ENCODE measurements at regions not wholly inside any gene's neighbourhood (a gene's known extent, or its start where the extent isn't known, plus 50 kb on each side); places are given as distances from the start of the nearest gene placed in this dataset.
"Not testable (repeated sequence)": the region's sequence is repeated elsewhere in the genome, so short reads cannot be mapped to it uniquely, and the experiment has no call there.

DNA sequence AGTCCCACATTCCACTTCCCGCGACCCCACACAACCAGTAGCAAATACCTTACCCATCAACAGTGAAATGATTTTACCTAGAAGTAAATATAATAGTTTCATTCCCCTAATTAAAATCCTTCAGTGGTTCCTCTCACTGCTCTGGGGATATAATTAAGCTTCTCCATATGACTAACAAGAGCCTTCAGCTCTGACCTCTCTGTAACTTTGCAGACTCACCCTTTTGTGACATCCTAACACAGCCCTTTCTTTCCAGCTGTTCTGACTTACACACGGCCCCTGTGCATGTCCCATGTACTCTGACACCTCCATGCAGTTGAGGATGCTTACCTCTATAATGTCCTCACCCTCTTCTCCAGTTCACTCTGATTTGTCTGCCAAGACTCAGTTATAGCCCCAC, 137.3 kb upstream of the SPAG17 start:
- no peak for DNase-seq (ENCODE audit: insufficient read length, low spot score)
- FAIRE-seq = no peak
- TF ChIP-seq POLR2A (IDR thresholded peaks at IDR 0.05; ENCODE audit: low read depth, low read length) = no peak

DNA sequence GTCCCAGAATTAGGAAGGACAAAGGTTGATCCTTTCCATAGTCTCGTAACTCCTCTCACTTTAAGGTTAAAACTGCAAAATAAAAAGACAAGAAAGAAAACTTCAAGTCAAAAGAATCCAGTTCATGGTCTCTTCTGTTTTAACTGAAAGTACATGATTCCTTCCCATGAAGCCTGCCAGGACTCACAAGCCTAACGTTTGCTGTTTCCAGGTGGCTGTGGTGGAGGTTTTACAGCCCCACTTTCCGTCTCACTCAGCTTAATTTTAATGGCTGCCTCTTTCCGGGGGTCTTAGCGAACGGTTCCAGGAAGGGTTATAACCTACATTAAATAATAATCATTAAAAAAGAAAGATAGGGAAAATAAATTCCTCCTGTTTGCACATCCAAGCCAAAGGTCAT, 136.8 kb upstream of the SPAG17 start:
- no peak for FAIRE-seq
- DNase-seq (ENCODE audit: insufficient read length, low spot score) = no peak
- no peak for TF ChIP-seq POLR2A (IDR thresholded peaks at IDR 0.05; ENCODE audit: low read depth, low read length)

DNA sequence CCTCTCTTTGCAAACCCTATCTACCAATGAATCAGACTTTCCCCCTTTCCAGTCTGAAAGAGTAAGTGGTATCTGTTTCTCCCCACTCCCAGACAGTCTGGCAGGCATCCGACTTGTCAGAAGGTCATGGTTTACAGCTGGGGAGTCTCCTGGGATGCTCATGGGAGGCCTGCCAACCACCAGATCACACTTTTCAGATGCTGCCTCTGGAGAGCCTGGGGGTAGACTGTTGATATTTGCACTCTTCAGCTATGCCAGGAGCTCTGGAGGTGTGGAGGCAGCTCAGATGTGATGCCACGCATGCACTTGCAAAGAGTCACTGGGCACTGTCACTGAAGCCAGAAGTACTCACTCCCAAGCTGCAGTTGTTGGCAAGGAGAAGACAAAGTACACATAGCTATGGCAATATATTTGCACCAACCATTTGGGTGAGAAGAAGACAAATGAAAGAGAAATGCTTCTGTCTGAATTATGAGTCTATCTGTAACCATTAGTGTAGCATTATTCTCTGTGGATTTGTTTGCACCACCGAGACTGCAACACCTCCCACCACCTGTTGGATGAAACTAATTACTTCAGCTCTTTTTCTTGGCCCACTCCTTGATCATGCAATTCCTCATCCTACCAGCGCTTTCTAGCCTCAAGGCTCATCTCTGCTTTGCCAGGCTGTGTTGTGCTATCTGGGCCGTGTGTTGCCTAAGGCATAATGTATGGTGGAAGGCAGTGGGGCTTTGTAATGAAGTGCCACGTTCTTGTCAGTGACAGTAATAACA, 133.0 kb upstream of the SPAG17 start:
- no peak for DNase-seq (ENCODE audit: insufficient read length, low spot score)
- TF ChIP-seq POLR2A (IDR thresholded peaks at IDR 0.05; ENCODE audit: low read depth, low read length) = no peak
- FAIRE-seq = no peak

DNA sequence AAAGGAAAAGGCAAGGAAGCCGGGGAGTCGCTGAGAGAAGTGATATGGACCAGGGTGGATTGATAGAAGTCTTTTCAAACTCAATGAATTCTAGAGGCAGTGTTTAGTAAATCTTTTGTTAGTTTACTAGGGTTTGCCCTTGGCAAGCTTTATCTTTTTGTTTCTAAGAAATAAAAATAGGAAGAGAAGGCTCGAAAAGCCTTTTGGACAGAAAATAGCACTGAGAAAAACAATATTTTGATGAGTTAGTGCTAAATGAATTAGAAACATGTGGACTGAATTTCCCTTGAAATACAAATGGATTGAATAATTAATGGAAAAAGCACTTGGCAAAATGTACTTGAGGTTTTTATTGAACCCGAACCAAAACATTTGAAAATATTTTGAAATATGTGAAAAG, 121.8 kb upstream of the SPAG17 start:
- TF ChIP-seq POLR2A (IDR thresholded peaks at IDR 0.05; ENCODE audit: low read depth, low read length) = no peak
- FAIRE-seq (no peak), DNase-seq (ENCODE audit: insufficient read length, low spot score) (no peak)

DNA sequence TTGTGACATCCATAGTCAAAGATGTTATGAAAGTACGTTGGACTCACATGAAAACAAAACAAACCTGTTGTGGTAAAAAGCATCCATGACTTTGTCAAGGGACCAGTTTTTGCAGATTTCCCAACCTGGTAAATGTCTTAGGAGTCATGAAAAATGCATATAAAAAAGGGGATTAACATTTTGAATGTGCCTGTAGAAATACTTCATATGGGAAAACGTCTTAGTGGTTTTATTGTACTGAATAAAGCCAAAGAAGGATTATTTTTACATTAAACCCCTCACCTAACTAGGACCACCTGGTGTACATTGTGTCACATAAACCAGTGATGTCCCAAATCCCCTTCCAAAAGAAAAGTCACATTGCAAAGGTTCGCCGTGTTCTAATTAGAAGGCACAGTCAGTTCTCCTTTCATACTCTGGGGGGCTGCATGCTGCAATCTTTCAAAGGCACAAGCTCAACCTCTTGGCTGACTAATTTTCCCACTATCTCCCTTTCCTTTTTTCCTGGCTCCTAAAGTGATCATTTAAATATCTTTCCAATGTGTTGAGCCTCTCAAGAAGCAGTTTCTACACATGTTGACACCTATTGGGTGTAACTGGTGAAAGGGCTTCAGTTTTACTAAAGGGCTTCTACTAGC, 119.8 kb upstream of the SPAG17 start:
- DNase-seq (ENCODE audit: insufficient read length, low spot score) (no peak), FAIRE-seq (no peak)
- no peak for TF ChIP-seq POLR2A (IDR thresholded peaks at IDR 0.05; ENCODE audit: low read depth, low read length)

DNA sequence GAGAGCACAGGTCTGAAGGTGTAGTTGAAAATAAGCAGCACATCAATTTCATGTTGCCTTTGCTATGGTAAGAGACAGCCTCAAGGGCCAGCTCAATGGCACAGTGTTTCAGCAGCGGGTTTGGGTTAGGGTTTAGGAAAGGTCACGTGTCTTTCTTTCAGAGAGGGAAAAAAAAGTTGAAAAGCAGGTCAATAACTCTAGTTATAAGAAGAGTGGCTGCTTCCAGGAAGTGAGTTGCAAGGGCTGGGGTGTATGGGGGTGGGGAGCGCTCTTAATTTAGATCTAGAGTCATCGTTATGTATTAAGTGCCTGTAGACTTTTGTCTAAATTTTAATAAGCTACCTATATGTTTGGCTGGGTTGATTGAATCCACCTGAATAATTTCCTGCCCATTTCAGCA, 118.5 kb upstream of the SPAG17 start:
- DNase-seq (ENCODE audit: insufficient read length, low spot score) (no peak), FAIRE-seq (no peak)
- TF ChIP-seq POLR2A (IDR thresholded peaks at IDR 0.05; ENCODE audit: low read depth, low read length) = no peak

DNA sequence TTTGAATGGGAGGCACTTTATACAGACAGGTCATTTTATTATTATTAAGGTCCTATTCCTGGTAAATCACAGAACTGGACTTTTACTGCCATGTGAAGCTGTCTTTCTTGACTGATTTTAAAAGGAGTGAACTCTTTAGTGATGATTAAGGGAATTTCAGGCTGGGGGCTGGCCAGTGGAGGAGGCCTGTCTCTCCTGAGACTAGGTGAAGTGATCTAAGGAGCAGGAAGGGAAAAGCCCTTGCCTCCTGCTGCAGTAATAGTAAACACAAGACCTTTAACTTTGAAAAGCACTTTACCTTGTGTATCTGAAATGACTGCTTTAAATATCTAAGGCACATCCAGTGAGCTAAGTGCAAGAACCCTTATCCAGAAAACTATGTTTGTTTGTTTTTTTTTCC, 118.0 kb upstream of the SPAG17 start:
- TF ChIP-seq POLR2A (IDR thresholded peaks at IDR 0.05; ENCODE audit: low read depth, low read length) = no peak
- DNase-seq (ENCODE audit: insufficient read length, low spot score) (no peak), FAIRE-seq (no peak)

DNA sequence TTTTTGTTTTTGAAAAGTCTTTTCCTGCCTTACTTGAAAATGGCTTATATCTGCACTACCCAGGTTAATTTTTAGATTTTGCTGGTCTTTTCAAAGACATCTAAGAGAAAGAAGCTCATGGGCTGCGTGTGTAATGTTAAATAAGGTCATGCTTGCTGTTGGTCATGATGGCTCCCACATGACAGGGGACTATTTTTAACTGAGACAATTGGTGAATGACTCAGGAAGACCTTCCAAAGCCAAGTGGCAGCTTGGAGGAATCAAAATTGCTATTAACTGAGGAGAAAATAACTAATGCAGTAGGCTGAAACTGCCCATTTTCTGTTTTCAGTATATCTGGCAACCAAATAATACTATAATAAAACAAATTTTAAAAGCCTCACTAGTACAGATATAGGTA, 117.1 kb upstream of the SPAG17 start:
- TF ChIP-seq POLR2A (IDR thresholded peaks at IDR 0.05; ENCODE audit: low read depth, low read length) = no peak
- DNase-seq (ENCODE audit: insufficient read length, low spot score) (no peak), FAIRE-seq (no peak)

DNA sequence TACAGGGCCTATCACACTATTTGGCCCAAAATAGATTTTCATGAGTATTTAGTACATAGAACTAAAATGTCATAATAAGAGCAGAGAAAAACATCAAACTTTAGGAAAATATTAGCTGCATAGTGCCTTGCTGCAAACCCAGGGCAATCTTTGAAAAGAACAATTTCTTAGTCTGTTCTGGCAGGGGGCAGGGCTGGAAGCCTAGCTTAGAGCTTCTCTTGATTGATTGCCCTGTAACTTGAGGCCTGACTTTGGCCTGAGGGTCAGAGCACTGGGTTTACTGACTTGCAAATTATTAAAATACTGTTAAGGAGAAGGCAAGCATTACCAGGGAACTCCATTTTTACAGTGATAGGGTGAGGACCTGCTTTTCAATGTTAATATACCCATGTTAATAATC, 115.8 kb upstream of the SPAG17 start:
- DNase-seq (ENCODE audit: insufficient read length, low spot score) (no peak), FAIRE-seq (no peak)
- TF ChIP-seq POLR2A (IDR thresholded peaks at IDR 0.05; ENCODE audit: low read depth, low read length) = no peak

DNA sequence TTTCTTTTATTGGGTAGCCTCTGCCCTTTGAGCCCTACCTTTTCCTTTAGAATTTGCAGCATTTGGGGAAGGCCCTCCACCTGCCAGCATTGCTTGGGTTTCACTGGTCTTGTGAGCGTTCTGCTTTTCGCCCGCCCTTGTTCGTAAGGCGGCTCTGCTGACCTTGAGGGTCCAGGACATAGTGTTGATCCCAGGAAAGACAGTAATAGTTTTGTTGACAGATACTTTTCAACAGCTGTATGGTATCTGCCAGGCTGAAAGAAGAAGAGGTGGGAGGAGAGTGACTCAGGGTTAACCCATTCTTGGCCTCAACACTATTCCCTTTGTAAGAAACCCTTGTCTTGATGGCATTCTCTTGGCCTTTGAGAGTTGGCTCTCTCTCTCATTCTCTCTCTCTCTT, 113.4 kb upstream of the SPAG17 start:
- no peak for TF ChIP-seq POLR2A (IDR thresholded peaks at IDR 0.05; ENCODE audit: low read depth, low read length)
- no peak for FAIRE-seq
- no peak for DNase-seq (ENCODE audit: insufficient read length, low spot score)

DNA sequence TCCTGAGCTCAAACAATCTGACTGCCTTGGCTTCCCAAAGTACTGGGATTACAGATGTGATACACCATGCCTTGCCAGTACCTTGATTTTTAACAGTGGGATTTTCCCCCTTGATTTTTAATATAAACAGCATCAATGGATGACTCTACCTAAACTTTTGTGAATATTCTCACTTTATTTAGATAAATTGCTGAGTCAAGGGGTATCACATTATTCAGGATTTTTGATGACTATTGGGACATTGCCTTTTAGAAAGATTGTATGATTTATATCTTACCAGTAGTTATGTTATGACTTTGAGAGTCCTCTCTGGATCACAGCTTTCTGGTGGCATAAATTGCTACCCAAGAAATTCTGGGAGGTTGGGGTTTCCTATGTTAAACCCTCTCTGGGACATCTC, 112.5 kb upstream of the SPAG17 start:
- FAIRE-seq (no peak), DNase-seq (ENCODE audit: insufficient read length, low spot score) (no peak)
- no peak for TF ChIP-seq POLR2A (IDR thresholded peaks at IDR 0.05; ENCODE audit: low read depth, low read length)

DNA sequence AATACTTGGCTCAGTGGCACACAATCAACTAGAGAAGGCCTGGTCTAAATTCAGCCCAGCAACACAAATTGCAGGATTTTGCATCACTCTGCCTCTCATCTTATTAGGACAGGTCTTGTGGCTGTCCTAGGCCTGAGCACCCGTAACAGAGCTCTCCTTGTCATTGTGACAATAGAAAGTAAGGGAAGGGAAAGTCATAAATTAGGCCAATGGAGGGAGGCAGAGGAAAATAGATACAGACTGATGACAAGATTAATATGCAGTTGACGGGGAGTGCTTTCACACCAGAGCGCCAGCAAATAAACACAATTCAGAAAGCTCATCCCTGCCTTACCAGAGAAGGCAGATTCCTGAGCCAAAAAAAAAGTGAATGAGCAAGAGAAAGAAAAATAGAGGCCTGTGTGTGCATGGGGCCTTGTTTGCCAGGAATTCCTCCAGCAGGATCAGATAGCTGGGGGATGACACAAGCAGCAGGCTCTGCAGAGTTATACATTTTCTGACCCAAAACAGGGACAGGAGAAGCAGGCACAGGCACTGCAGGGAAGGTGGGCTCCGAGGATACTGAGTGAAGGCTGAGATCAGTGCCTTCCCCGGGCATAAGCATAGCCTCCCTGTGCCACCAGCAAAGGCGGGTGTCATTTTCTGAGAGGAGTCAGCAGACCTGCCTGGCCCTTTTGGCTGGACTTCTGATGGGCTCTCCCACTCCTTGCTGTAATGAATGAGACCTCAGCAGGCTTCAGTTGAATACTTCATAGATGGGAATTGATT, 110.0 kb upstream of the SPAG17 start:
- no peak for TF ChIP-seq POLR2A (IDR thresholded peaks at IDR 0.05; ENCODE audit: low read depth, low read length)
- DNase-seq (ENCODE audit: insufficient read length, low spot score) (no peak), FAIRE-seq (no peak)

DNA sequence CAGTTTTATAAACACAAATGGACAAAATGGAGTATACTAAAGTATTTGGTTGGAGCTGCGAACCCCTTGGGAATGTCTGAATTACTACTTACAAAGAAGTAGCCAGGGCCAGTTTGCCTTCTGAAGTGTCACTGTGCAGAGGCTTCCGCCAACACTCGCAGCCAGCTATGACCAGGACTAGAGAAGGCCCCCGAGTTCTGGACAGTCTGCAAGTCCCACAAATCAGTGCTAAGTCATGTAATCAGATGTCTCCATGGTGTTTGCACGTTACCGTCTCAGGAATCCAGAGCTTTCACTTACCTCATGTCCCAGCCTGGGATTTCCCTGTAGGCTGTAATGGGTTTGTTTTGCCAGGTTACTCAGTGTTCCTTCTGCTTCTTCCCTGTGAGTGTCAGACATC, 106.6 kb upstream of the SPAG17 start:
- no peak for DNase-seq (ENCODE audit: insufficient read length, low spot score)
- no peak for FAIRE-seq
- TF ChIP-seq POLR2A (IDR thresholded peaks at IDR 0.05; ENCODE audit: low read depth, low read length) = no peak

DNA sequence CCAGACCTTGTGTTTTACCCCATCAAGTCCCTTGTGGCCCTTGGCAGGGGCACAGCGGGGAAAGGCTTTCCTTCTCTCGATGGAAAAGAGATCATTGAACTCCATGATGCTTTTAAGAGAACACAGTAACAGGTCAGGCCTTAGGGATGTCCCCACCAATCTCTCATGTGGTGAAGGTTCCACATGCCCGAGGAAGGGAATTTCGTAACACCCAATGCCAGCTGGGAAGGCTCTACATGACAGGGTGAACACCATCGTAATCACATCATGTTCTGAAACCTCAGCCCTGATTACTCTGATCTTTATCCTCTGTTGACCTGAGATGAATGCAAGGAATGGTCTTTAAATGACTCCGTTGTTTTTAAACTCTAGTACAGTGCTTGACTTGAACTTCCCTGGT, 105.5 kb upstream of the SPAG17 start:
- DNase-seq (ENCODE audit: insufficient read length, low spot score) = no peak
- FAIRE-seq = no peak
- TF ChIP-seq POLR2A (IDR thresholded peaks at IDR 0.05; ENCODE audit: low read depth, low read length) = no peak

DNA sequence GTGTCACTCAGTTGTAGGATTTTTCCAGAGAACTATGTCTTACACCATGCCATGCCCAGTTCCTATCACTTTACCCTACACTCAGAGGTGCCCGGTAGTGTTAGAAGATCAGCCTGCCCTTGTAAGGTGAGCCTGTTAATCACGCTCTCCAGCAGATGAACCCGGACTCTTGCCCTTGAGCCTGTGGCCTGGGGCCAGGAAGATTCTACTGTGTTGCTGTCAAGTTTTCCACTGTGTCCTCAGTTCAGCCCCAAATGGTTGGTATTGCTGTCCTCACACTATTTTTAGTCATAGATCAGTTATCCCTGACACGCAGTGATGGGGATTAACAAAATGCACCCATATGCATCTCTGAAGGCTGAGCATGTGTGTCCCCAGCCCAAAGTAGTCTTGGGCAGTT, 105.0 kb upstream of the SPAG17 start:
- FAIRE-seq (no peak), DNase-seq (ENCODE audit: insufficient read length, low spot score) (no peak)
- no peak for TF ChIP-seq POLR2A (IDR thresholded peaks at IDR 0.05; ENCODE audit: low read depth, low read length)

DNA sequence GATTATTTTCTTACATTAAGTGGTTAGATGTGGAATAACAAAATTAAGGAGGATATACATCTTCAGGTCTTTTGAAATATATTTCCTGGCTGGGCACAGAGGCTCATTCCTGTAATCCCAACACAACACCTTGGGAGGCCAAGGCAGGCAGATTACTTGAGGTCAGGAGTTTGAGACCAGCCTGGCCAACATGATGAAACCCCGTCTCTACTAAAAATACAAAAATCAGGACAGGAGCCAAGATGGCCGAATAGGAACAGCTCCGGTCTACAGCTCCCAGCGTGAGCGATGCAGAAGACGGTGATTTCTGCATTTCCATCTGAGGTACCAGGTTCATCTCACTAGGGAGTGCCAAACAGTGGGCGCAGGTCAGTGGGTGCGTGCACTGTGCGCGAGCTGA, 95.6 kb upstream of the SPAG17 start:
- not testable (repeated sequence) for DNase-seq (ENCODE audit: insufficient read length, low spot score)

More for the DNA sequence above, 95.6 kb upstream of the SPAG17 start:
- not testable (repeated sequence) for FAIRE-seq
